ENCODE measurements at regions not wholly inside any gene's neighbourhood (a gene's known extent, or its start where the extent isn't known, plus 50 kb on each side); places are given as distances from the start of the nearest gene placed in this dataset.

GRCh38 chr2:34176693-34177092, 577.6 kb upstream of the FAM98A start:
- H3K4me3 Mint-ChIP-seq, result no peak overlapping the region
- H3K27ac Mint-ChIP-seq, result no peak overlapping the region
- no peaks in the 10 kb centered on the region for H3K4me1 Mint-ChIP-seq (ENCODE audit: unreplicated experiment)
- TF ChIP-seq CTCF (conservative IDR thresholded peaks at IDR 0.05), result no peak
- no peaks in the 10 kb centered on the region for H3K36me3 Mint-ChIP-seq
- H3K9me3 Mint-ChIP-seq, result no peaks in the 10 kb centered on the region
- peaks cover 4% of the 10 kb centered on the region for H3K27me3 Mint-ChIP-seq
- DNase-seq (ENCODE audit: extremely low spot score, unreplicated experiment), result no peak

GRCh38 chr2:34174506-34174905, 575.4 kb upstream of the FAM98A start:
- Mint-ChIP-seq H3K27ac (no peak overlapping the region), H3K9me3 (no peaks in the 10 kb centered on the region), H3K27me3 (peaks cover 4% of the 10 kb centered on the region), H3K36me3 (no peaks in the 10 kb centered on the region), H3K4me1 (ENCODE audit: unreplicated experiment) (no peaks in the 10 kb centered on the region), H3K4me3 (no peak overlapping the region)
- no peak for TF ChIP-seq CTCF (conservative IDR thresholded peaks at IDR 0.05)
- no peak for DNase-seq (ENCODE audit: extremely low spot score, unreplicated experiment)

GRCh38 chr2:34162231-34162630, 563.1 kb upstream of the FAM98A start:
- Mint-ChIP-seq H3K27me3 (no peaks in the 10 kb centered on the region), H3K9me3 (no peaks in the 10 kb centered on the region), H3K36me3 (no peaks in the 10 kb centered on the region), H3K4me1 (ENCODE audit: unreplicated experiment) (peaks cover 6% of the 10 kb centered on the region), H3K4me3 (no peak overlapping the region), H3K27ac (no peak overlapping the region)
- no peak for TF ChIP-seq CTCF (conservative IDR thresholded peaks at IDR 0.05)
- no peak for DNase-seq (ENCODE audit: extremely low spot score, unreplicated experiment)

GRCh38 chr2:34161549-34161948, 562.5 kb upstream of the FAM98A start:
- H3K27ac Mint-ChIP-seq, result no peak overlapping the region
- no peaks in the 10 kb centered on the region for H3K9me3 Mint-ChIP-seq
- no peak overlapping the region for H3K4me3 Mint-ChIP-seq
- DNase-seq (ENCODE audit: extremely low spot score, unreplicated experiment), result no peak
- H3K36me3 Mint-ChIP-seq, result no peaks in the 10 kb centered on the region
- peaks cover 6% of the 10 kb centered on the region for H3K4me1 Mint-ChIP-seq (ENCODE audit: unreplicated experiment)
- no peaks in the 10 kb centered on the region for H3K27me3 Mint-ChIP-seq
- TF ChIP-seq CTCF (conservative IDR thresholded peaks at IDR 0.05), result no peak

- peaks cover 6% of the 10 kb centered on the region for H3K4me1 Mint-ChIP-seq (ENCODE audit: unreplicated experiment)
- H3K4me3 Mint-ChIP-seq, result no peak overlapping the region
Measured at GRCh38 chr2:34159901-34160300, 560.8 kb upstream of the FAM98A start.

More at GRCh38 chr2:34159901-34160300, 560.8 kb upstream of the FAM98A start:
- H3K27me3 Mint-ChIP-seq, result no peaks in the 10 kb centered on the region
- no peaks in the 10 kb centered on the region for H3K36me3 Mint-ChIP-seq
- no peaks in the 10 kb centered on the region for H3K9me3 Mint-ChIP-seq
- no peak overlapping the region for H3K27ac Mint-ChIP-seq
- DNase-seq (ENCODE audit: extremely low spot score, unreplicated experiment), result no peak
- no peak for TF ChIP-seq CTCF (conservative IDR thresholded peaks at IDR 0.05)
